Endothelial cell of umbilical vein (primary cell): ENCODE measurements at regions not wholly inside any gene's neighbourhood (a gene's known extent, or its start where the extent isn't known, plus 50 kb on each side); places are given as distances from the start of the nearest gene placed in this dataset.
"Not testable (repeated sequence)": the region's sequence is repeated elsewhere in the genome, so short reads cannot be mapped to it uniquely, and the experiment has no call there.

Experiments
- BruUV-seq: library from RNA; stranded (reverse); fragments of 400-500 nt; replicated peaks from 2 replicates; lab custom pipeline; 2021; lab: Mats Ljungman, UMichigan
- CTCF ChIA-PET: fragments of 300-600, 350-600 bp; sonication (Branson Sonifier 250); formaldehyde crosslinking; loops from one replicate; lab custom pipeline; 2021; ENCODE audit warnings: antibody characterized with exemption, inconsistent platforms; lab: Charles Lee
- POLR2A ChIA-PET: fragments of 300-600, 350-600 bp; sonication (Branson Sonifier 250); formaldehyde crosslinking; loops from one replicate; lab custom pipeline; 2021; ENCODE audit warnings: antibody characterized with exemption, inconsistent platforms; lab: Charles Lee
- DNase-seq: peaks from one replicate; pipeline ENCODE4 v3.0.0-alpha.2; 2011; ENCODE audit warnings: low read depth, low spot score
- FAIRE-seq: peaks from 2 replicates; lab custom pipeline; 2011; peaks lifted over from hg19 to GRCh38; lab: Jason Lieb, UNC
- H2AFZ ChIP-seq: 2 replicates; pipeline ENCODE4 v1.6.0; 2012; ENCODE audit warnings: low read depth, low read length, control low read depth, inconsistent platforms
- H3K27ac ChIP-seq: 2 replicates; pipeline ENCODE4 v1.5.1; 2011; ENCODE audit warnings: low read depth, mild to moderate bottlenecking, control low read depth, low read length, moderate library complexity; ENCODE audit not compliant: insufficient read depth
- H3K27me3 ChIP-seq, 2 experiments: 2 replicates each; pipeline versions ENCODE4 v1.6.0 to v1.6.1; 2011; ENCODE audit warnings: low read length in 2 of 2, mixed read lengths in 1 of 2; ENCODE audit not compliant: control insufficient read depth in 2 of 2, insufficient read depth in 2 of 2
- H3K36me3 ChIP-seq, 2 experiments: 2 replicates in 1 of 2; 3 replicates in 1 of 2; pipeline ENCODE4 v1.5.1; 2011; ENCODE audit warnings: low read length in 2 of 2, mild to moderate bottlenecking in 1 of 2, moderate library complexity in 1 of 2; ENCODE audit not compliant: control insufficient read depth in 2 of 2, insufficient read depth in 2 of 2; ENCODE audit errors: extremely low read depth in 1 of 2
- H3K4me1 ChIP-seq: 3 replicates; pipeline ENCODE4 v1.5.1; 2011; ENCODE audit warnings: mild to moderate bottlenecking, low read length; ENCODE audit not compliant: control insufficient read depth, insufficient read depth; ENCODE audit errors: extremely low read depth
- H3K4me2 ChIP-seq: 2 replicates; pipeline ENCODE4 v1.6.1; 2011; ENCODE audit warnings: low read length, control low read depth, mixed read lengths; ENCODE audit not compliant: insufficient read depth
- H3K4me3 ChIP-seq, 3 experiments: fragments of 200-600 bp in 1 of 3; sonication (generic), shearing (Covaris generic) in 1 of 3; replicated peaks in 1 of 3; 2 replicates each; pipeline ENCODE4 v1.5.1; 2011 to 2016; ENCODE audit warnings: control low read depth in 3 of 3, low read length in 3 of 3, mild to moderate bottlenecking in 2 of 3, inconsistent platforms in 1 of 3, low read depth in 1 of 3, moderate library complexity in 1 of 3; ENCODE audit not compliant: insufficient read depth in 1 of 3
- H3K79me2 ChIP-seq: 2 replicates; pipeline ENCODE4 v1.6.0; 2012; ENCODE audit warnings: low read length, inconsistent platforms; ENCODE audit not compliant: control insufficient read depth, insufficient read depth
- H3K9ac ChIP-seq: replicated peaks from 2 replicates; pipeline ENCODE3; 2011; ENCODE audit warnings: low read length, control low read depth; ENCODE audit not compliant: insufficient read depth; ENCODE audit errors: extremely low read depth
- H3K9me1 ChIP-seq: replicated peaks from 3 replicates; pipeline ENCODE4 v1.6.0; 2011; ENCODE audit warnings: mild to moderate bottlenecking, low read length; ENCODE audit not compliant: control insufficient read depth, insufficient read depth; ENCODE audit errors: extremely low read depth
- H3K9me3 ChIP-seq: replicated peaks from 2 replicates; pipeline ENCODE4 v1.5.1; 2012; ENCODE audit warnings: low read length, inconsistent platforms; ENCODE audit not compliant: control insufficient read depth, insufficient read depth
- H4K20me1 ChIP-seq: replicated peaks from 2 replicates; pipeline ENCODE3; 2011; ENCODE audit warnings: mild to moderate bottlenecking, low read length; ENCODE audit not compliant: control insufficient read depth, insufficient read depth; ENCODE audit errors: extremely low read depth
- EZH2 ChIP-seq: IDR thresholded peaks from 2 replicates; pipeline ENCODE4 v1.6.1; 2012; ENCODE audit warnings: borderline replicate concordance, low read depth, mild to moderate bottlenecking, moderate library complexity, low read length, inconsistent platforms; ENCODE audit not compliant: severe bottlenecking
- FOS ChIP-seq: IDR thresholded peaks from 2 replicates; pipeline ENCODE4 v1.6.1; 2011; ENCODE audit warnings: mild to moderate bottlenecking, low read length, moderate library complexity, borderline replicate concordance; ENCODE audit not compliant: insufficient read depth
- GATA2 ChIP-seq: IDR thresholded peaks from 2 replicates; pipeline ENCODE4 v1.7.0; 2011; ENCODE audit warnings: low read depth, mild to moderate bottlenecking, moderate library complexity, mixed read lengths, low read length; ENCODE audit not compliant: insufficient read length, insufficient read depth
- MAX ChIP-seq: IDR thresholded peaks from 2 replicates; pipeline ENCODE4 v1.6.1; 2011; ENCODE audit not compliant: insufficient read depth, insufficient read length
- MYC ChIP-seq: IDR thresholded peaks from one replicate; pipeline ENCODE4 v1.6.1; 2011; ENCODE audit warnings: mild to moderate bottlenecking, low read depth, low read length
- POLR2A ChIP-seq: IDR thresholded peaks from 2 replicates; pipeline ENCODE4 v1.6.1; 2012; ENCODE audit warnings: low read depth, mild to moderate bottlenecking, control low read depth, low read length
- dilution Hi-C: fragments of 300-500 bp; cut with MboI; formaldehyde crosslinking; loops from one replicate; pipeline ENCODE4 v1.15.0; 2019; ENCODE audit warnings: low sequenced_read_pairs; ENCODE audit not compliant: extremely low pct_ligation_motif_present
- intact Hi-C: fragments of 100-400 bp; cut with micrococcal nuclease; formaldehyde crosslinking; loops from one replicate; pipeline ENCODE4 v1.10.0; 2022

- ChIA-PET POLR2A (no interaction called here), CTCF (no interaction called here)
- FAIRE-seq (no peak), DNase-seq (no peak)
- Histone ChIP-seq H3K4me2 (no peak overlapping the region), H3K27ac (no peak overlapping the region), H3K4me1 (no peaks in the 10 kb centered on the region), H3K4me3 (no peak overlapping the region), H3K79me2 (no peaks in the 10 kb centered on the region), H3K9me3 (no peaks in the 10 kb centered on the region), H2AFZ (no peak overlapping the region), H3K9me1 (no peaks in the 10 kb centered on the region), H4K20me1 (no peaks in the 10 kb centered on the region), H3K36me3 (no peaks in the 10 kb centered on the region), H3K27me3 (no peaks in the 10 kb centered on the region), H3K9ac (no peak overlapping the region)
- BruUV-seq: no TSS peak
- TF ChIP-seq MAX (no peak), MYC (no peak), POLR2A (no peak), FOS (no peak), GATA2 (no peak), EZH2 (no peak)
- dilution Hi-C loops (no loop called here), intact Hi-C loops (no loop called here)
These were observed 488.2 kb downstream of the OMA1 start for GRCh38 chr1:58058323-58058722.

GRCh38 chr1:58057826-58058225, 488.7 kb downstream of the OMA1 start:
- no peak for FAIRE-seq
- CTCF ChIA-PET: no interaction called here
- no peak overlapping the region for H2AFZ ChIP-seq

GRCh38 chr1:58051187-58051586, 495.3 kb downstream of the OMA1 start:
- dilution Hi-C loops, FAIRE-seq: not testable (repeated sequence)

More at GRCh38 chr1:58057826-58058225, 488.7 kb downstream of the OMA1 start:
- Histone ChIP-seq H3K9me1 (no peaks in the 10 kb centered on the region), H3K79me2 (no peaks in the 10 kb centered on the region), H3K36me3 (no peaks in the 10 kb centered on the region), H3K4me3 (no peak overlapping the region), H3K27ac (no peak overlapping the region), H4K20me1 (no peaks in the 10 kb centered on the region), H3K4me2 (no peak overlapping the region), H3K9me3 (no peaks in the 10 kb centered on the region), H3K9ac (no peak overlapping the region), H3K27me3 (no peaks in the 10 kb centered on the region), H3K4me1 (no peaks in the 10 kb centered on the region)
- intact Hi-C loops: no loop called here
- no peak for TF ChIP-seq POLR2A
- no peak for TF ChIP-seq MYC
- no peak for TF ChIP-seq GATA2
- no peak for TF ChIP-seq MAX
- dilution Hi-C loops: no loop called here
- POLR2A ChIA-PET: no interaction called here
- DNase-seq: no peak
- no TSS peak for BruUV-seq

More at GRCh38 chr1:58051187-58051586, 495.3 kb downstream of the OMA1 start:
- H3K36me3 ChIP-seq, H3K4me2 ChIP-seq, CTCF ChIA-PET, intact Hi-C loops, H4K20me1 ChIP-seq, BruUV-seq, H2AFZ ChIP-seq, H3K9me3 ChIP-seq, H3K4me1 ChIP-seq, POLR2A ChIA-PET, H3K27ac ChIP-seq, H3K9me1 ChIP-seq, H3K4me3 ChIP-seq, H3K27me3 ChIP-seq, H3K9ac ChIP-seq, DNase-seq, H3K79me2 ChIP-seq: not testable (repeated sequence)
